GM19452 (cell line): ENCODE measurements at regions not wholly inside any gene's neighbourhood (a gene's known extent, or its start where the extent isn't known, plus 50 kb on each side); places are given as distances from the start of the nearest gene placed in this dataset.

Experiments
- ATAC-seq: cut with Tn5 transposase; IDR thresholded peaks from one replicate; pipeline ENCODE4 v1.9.1; 2021; ENCODE audit not compliant: unreplicated experiment

DNA sequence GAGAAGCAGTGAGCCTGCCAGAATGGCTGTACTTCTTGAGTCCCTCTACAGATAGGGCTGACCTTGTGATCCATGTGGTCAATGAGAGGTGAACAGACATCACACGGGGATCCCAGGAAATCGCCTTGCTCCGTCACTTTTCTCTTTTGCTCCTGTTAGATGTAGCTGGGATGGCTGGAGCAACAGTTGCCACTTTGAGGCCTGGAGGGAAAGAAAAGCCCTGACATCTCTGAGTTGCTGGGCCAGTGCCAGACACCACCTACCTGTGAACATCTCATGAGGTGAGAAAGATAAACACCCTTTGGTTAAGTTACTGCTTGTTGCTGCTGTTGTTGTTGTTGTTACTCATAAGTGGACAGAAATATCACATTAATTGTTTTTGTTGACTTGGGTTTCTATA lies 840.3 kb downstream of the TBC1D22A start:
- no peak for ATAC-seq

GRCh38 chr22:47601666-47602065 lies 839.2 kb downstream of the TBC1D22A start:
- ATAC-seq: no peak

GRCh38 chr22:47600791-47601625 lies 838.6 kb downstream of the TBC1D22A start:
- no peak for ATAC-seq

GRCh38 chr22:47600281-47600680 lies 837.8 kb downstream of the TBC1D22A start:
- ATAC-seq: no peak

GRCh38 chr22:47599753-47600152 lies 837.3 kb downstream of the TBC1D22A start:
- no peak for ATAC-seq

- ATAC-seq: no peak
Measured at GRCh38 chr22:47598864-47599263, 836.4 kb downstream of the TBC1D22A start.

- ATAC-seq: no peak
Measured at GRCh38 chr22:47597041-47597440, 834.6 kb downstream of the TBC1D22A start.

GRCh38 chr22:47596176-47596690 lies 833.8 kb downstream of the TBC1D22A start:
- ATAC-seq: no peak

DNA sequence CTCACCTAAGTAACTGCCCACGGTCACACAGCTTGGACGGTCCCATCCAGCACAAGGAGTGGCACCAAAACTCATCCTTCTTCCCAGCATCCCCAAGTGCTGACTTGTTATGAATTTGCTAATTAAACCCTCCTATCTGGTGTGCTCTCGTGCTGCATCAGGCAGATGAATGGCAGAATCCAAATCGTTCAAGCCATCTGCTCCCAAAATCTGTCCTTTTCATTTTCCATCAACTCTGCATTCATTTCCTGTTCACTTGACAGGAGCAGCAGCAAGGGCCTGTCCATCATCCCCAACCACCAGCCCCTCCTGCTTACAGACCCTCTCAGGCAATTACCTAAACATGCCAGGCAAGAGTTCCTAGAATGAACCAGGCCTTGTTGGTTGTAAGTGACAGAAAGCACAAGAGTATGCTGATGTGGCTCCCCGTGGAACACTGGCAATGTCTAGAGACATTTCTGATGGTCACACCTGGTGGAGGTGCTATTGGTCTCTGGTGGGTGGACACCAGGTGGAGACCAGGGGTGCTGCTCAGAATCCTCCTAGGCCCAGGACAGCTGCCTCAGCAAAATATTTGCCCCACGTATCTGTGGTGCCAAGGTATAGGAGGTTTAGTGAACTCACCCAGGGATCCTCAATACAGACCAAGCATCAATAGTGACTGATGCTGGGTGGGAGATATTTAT lies 832.5 kb downstream of the TBC1D22A start:
- ATAC-seq: no peak

DNA sequence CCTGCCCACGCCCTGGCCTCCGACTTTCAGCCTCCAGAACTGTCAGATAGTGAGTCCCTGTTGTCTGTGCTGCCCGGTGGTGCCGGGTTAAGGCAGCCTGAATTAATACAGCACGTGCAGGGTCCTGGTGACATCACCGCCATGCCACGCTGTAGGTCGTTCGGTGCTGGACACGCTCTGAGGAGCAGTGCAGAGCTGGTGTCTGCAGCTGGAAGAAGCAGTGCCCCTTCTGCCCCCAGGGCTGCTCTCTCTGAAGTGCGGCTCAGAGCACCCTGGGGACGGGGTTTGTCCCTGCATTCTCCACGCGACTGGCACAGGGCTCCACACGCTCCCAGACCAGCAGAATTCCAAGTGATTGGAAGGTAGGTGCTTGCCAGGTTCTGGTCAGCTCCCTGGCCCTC lies 831.5 kb downstream of the TBC1D22A start:
- ATAC-seq: no peak

GRCh38 chr22:47593291-47593690 lies 830.8 kb downstream of the TBC1D22A start:
- ATAC-seq: no peak

DNA sequence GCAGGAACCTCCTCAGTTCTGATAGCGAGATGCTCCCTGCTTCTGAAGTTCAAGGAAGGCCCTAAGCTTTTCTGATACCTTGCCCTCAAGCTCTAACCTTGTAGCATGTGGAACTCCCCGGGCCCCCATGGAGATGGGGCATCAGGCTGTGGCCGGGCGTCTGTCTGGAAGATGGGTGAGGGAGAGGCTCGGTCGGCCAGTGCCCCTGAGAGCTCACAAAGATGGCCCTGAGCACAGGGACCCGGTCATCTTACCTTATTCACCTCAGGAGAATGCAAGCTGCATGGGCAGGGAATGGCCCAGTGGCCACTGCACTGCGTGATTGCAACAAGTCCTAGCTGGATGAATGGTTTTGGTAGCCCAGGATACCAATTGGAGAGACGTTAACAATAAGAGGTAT lies 830.3 kb downstream of the TBC1D22A start:
- ATAC-seq: no peak

GRCh38 chr22:47591709-47592108 lies 829.3 kb downstream of the TBC1D22A start:
- ATAC-seq: no peak

- ATAC-seq: no peak
Measured at GRCh38 chr22:47591016-47591415, 828.6 kb downstream of the TBC1D22A start.

- no peak for ATAC-seq
Measured at GRCh38 chr22:47589271-47590250, 827.1 kb downstream of the TBC1D22A start.

- no peak for ATAC-seq
Measured at GRCh38 chr22:47588578-47588960, 826.1 kb downstream of the TBC1D22A start.

DNA sequence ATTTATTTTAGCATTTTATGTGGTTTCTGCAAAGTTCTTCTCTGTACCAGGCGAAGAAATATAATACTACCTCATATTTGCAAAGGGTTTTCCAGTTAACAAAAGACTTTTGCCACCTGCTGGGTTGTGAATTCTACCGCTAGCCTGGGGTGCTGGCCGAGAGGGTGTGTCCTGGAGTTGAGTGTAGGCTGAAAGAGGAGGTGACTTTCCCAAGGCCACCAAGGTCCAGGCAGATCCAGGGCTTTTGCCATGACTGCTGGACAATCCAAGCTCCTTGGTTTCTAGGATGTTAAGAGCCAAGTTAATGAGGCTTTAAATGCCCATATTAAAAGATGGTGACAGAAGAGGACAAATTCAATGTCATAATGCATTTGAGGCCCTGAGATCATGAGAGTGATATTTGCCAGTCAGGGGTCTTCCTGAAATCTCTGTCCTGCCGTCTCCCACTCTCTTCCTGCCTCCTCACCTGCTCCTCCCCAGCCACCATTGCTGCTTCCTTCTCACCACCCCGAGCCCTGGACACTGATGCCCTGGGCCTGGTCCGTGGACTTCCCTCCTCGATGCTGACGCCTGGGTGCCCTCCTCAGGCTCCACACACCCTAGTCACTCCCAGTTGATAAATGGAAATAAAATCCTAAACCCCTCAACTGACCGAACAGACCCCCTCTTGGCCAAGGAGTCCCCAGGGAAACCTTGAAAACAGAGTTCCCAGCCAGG lies 825.6 kb downstream of the TBC1D22A start:
- ATAC-seq: no peak

GRCh38 chr22:47587361-47587760 lies 824.9 kb downstream of the TBC1D22A start:
- no peak for ATAC-seq

DNA sequence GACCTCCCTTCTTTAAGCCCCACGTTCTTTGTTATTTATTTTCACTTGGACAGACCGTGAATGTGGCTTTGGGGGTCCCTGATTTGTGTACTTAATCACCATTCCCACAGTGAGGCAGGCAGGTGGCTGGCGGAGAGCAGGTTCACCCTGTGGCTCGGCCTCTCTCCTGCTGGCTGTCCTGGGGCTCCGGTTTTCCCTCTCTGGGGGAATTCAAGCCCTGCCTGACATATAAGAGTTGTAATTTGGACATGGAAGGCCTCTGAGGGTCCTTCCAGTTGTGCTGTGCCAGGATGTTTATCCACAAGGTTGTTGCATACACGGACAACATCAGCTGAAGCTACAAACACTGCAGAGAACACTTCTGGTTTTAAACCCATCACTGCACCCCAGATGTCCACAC lies 824.5 kb downstream of the TBC1D22A start:
- ATAC-seq: no peak

GRCh38 chr22:47586038-47586437 lies 823.6 kb downstream of the TBC1D22A start:
- no peak for ATAC-seq
